ENCODE measurements at regions not wholly inside any gene's neighbourhood (a gene's known extent, or its start where the extent isn't known, plus 50 kb on each side); places are given as distances from the start of the nearest gene placed in this dataset.

- Histone ChIP-seq H3K36me3 (ENCODE audit: insufficient read depth, low read length) (no peaks in the 10 kb centered on the region), H3K9me3 (ENCODE audit: low read length) (no peaks in the 10 kb centered on the region), H3K4me2 (ENCODE audit: low read length) (no peak overlapping the region), H3K9me2 (ENCODE audit: insufficient read depth, low read length) (no peaks in the 10 kb centered on the region), H3K4me1 (ENCODE audit: insufficient read depth, low read length, poor library complexity, severe bottlenecking) (no peaks in the 10 kb centered on the region), H3K4me3 (ENCODE audit: low read depth, low read length, poor library complexity, severe bottlenecking) (no peak overlapping the region), H3K79me2 (ENCODE audit: insufficient read depth, low read depth, low read length) (no peaks in the 10 kb centered on the region), H3K27ac (ENCODE audit: low read depth, low read length, poor library complexity, severe bottlenecking) (no peak overlapping the region), H4K20me1 (ENCODE audit: insufficient read depth, low read length) (no peaks in the 10 kb centered on the region), H2AFZ (ENCODE audit: low read length) (no peak overlapping the region)
- TF ChIP-seq CTCF (conservative IDR thresholded peaks at IDR 0.05; ENCODE audit: low read length) (no peak), EZH2phosphoT487 (IDR thresholded peaks at IDR 0.05; ENCODE audit: borderline replicate concordance, low read depth, low read length) (no peak)
- ChIA-PET CTCF (ENCODE audit: unreplicated experiment) (no interaction called here), POLR2A (interaction anchor here (0.5 kb wide), 1 partner anchor 592 kb away, joined by 5 read pairs; no protein-coding TSS in a partner anchor)
- intact Hi-C loops (cut with micrococcal nuclease; ENCODE audit: unreplicated experiment): no loop called here
- DNase-seq (ENCODE audit: low spot score): no peak
- BruUV-seq (replicated peaks): no TSS peak
Observed at GRCh38 chr18:24786027-24786426, 325.6 kb downstream of the HRH4 start.

- Histone ChIP-seq H3K4me1 (ENCODE audit: insufficient read depth, low read length, poor library complexity, severe bottlenecking) (no peaks in the 10 kb centered on the region), H2AFZ (ENCODE audit: low read length) (no peak overlapping the region), H4K20me1 (ENCODE audit: insufficient read depth, low read length) (no peaks in the 10 kb centered on the region), H3K4me2 (ENCODE audit: low read length) (no peak overlapping the region), H3K4me3 (ENCODE audit: low read depth, low read length, poor library complexity, severe bottlenecking) (no peak overlapping the region), H3K79me2 (ENCODE audit: insufficient read depth, low read depth, low read length) (no peaks in the 10 kb centered on the region), H3K9me3 (ENCODE audit: low read length) (no peaks in the 10 kb centered on the region), H3K27ac (ENCODE audit: low read depth, low read length, poor library complexity, severe bottlenecking) (no peak overlapping the region), H3K9me2 (ENCODE audit: insufficient read depth, low read length) (no peaks in the 10 kb centered on the region), H3K36me3 (ENCODE audit: insufficient read depth, low read length) (no peaks in the 10 kb centered on the region)
- intact Hi-C loops (cut with micrococcal nuclease; ENCODE audit: unreplicated experiment): no loop called here
- DNase-seq (ENCODE audit: low spot score): no peak
- POLR2A ChIA-PET: interaction anchor here (0.7 kb wide), 1 partner anchor 579 kb away, joined by 3 read pairs; no protein-coding TSS in a partner anchor
- CTCF ChIA-PET (ENCODE audit: unreplicated experiment): no interaction called here
- TF ChIP-seq CTCF (conservative IDR thresholded peaks at IDR 0.05; ENCODE audit: low read length): no peak
- TF ChIP-seq EZH2phosphoT487 (IDR thresholded peaks at IDR 0.05; ENCODE audit: borderline replicate concordance, low read depth, low read length): no peak
- BruUV-seq (replicated peaks): no TSS peak
Observed at GRCh38 chr18:24790347-24790746, 329.9 kb downstream of the HRH4 start.

GRCh38 chr18:24791751-24792545 lies 331.5 kb downstream of the HRH4 start:
- POLR2A ChIA-PET: no interaction called here
- no TSS peak for BruUV-seq (replicated peaks)
- CTCF ChIA-PET (ENCODE audit: unreplicated experiment): no interaction called here
- Histone ChIP-seq H3K4me2 (ENCODE audit: low read length) (no peak overlapping the region), H3K36me3 (ENCODE audit: insufficient read depth, low read length) (no peaks in the 10 kb centered on the region), H3K27ac (ENCODE audit: low read depth, low read length, poor library complexity, severe bottlenecking) (no peak overlapping the region), H3K9me3 (ENCODE audit: low read length) (no peaks in the 10 kb centered on the region), H2AFZ (ENCODE audit: low read length) (no peak overlapping the region), H4K20me1 (ENCODE audit: insufficient read depth, low read length) (no peaks in the 10 kb centered on the region), H3K4me3 (ENCODE audit: low read depth, low read length, poor library complexity, severe bottlenecking) (no peak overlapping the region), H3K79me2 (ENCODE audit: insufficient read depth, low read depth, low read length) (no peaks in the 10 kb centered on the region), H3K9me2 (ENCODE audit: insufficient read depth, low read length) (no peaks in the 10 kb centered on the region), H3K4me1 (ENCODE audit: insufficient read depth, low read length, poor library complexity, severe bottlenecking) (no peaks in the 10 kb centered on the region)
- TF ChIP-seq EZH2phosphoT487 (IDR thresholded peaks at IDR 0.05; ENCODE audit: borderline replicate concordance, low read depth, low read length): no peak
- TF ChIP-seq CTCF (conservative IDR thresholded peaks at IDR 0.05; ENCODE audit: low read length): no peak
- DNase-seq (ENCODE audit: low spot score): no peak
- intact Hi-C loops (cut with micrococcal nuclease; ENCODE audit: unreplicated experiment): no loop called here

Measured in OCI-LY7 (cell line).